ENCODE measurements at regions not wholly inside any gene's neighbourhood (a gene's known extent, or its start where the extent isn't known, plus 50 kb on each side); places are given as distances from the start of the nearest gene placed in this dataset.

DNA sequence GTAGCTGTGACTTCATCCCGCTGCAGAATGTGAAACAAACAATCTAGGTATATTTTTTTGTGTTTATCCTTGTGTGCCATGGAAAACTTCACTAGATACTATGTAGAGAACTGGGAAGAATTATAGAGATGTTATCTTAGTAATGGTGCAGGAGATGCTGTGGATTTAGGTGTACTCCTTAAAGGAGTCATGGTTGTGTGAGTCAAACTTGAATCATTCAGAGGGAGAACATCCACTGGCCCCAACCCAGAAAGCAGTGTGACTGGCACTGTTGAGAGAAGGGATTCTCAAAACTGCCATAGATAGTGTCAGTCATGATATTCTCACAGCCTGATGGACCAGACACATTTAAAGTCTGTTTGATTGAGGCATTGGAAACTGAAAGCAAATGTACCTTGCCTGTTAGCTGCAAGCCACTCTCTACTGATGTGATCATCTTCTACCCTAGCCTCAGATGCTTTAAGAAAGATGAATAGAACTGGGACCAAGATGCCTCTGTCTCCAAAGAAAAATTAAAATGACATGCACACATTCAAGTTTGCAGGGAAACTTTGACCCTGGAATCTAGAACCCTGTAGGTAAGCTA, 754.6 kb downstream of the MRPL39 start:
- Histone ChIP-seq H3K4me3 (no peak overlapping the region), H3K4me1 (no peaks in the 10 kb centered on the region), H3K27ac (no peak overlapping the region), H3K36me3 (no peaks in the 10 kb centered on the region), H3K27me3 (no peaks in the 10 kb centered on the region), H3K9me3 (no peaks in the 10 kb centered on the region)
- no peak for ATAC-seq
- WGBS, 2 donors (ENCODE audit: low coverage in 1 of 2): 79 to 86% methylated on average over 1 of the region's 1 CpG
- TF ChIP-seq EP300 (IDR thresholded peaks at IDR 0.05): no peak
- no peak for TF ChIP-seq POLR2AphosphoS5 (IDR thresholded peaks at IDR 0.05)

- no peak overlapping the region for H3K27ac ChIP-seq
- H3K36me3 ChIP-seq: no peaks in the 10 kb centered on the region
- H3K27me3 ChIP-seq: no peaks in the 10 kb centered on the region
- H3K4me1 ChIP-seq: no peaks in the 10 kb centered on the region
- 29 to 45% methylated on average over 1 of the region's 1 CpG for whole genome bisulfite sequencing, 2 donors (ENCODE audit: low coverage in 1 of 2)
- H3K9me3 ChIP-seq: no peaks in the 10 kb centered on the region
- no peak for ATAC-seq
- no peak for TF ChIP-seq CTCF (IDR thresholded peaks at IDR 0.05)
- no peak for TF ChIP-seq POLR2A (IDR thresholded peaks at IDR 0.05)
- TF ChIP-seq EP300 (IDR thresholded peaks at IDR 0.05): no peak
- TF ChIP-seq POLR2AphosphoS5 (IDR thresholded peaks at IDR 0.05): no peak
- no peak overlapping the region for H3K4me3 ChIP-seq
These were observed 757.2 kb downstream of the MRPL39 start for GRCh38 chr21:24850121-24850520.

- Histone ChIP-seq H3K4me1 (no peaks in the 10 kb centered on the region), H3K36me3 (no peaks in the 10 kb centered on the region), H3K27ac (no peak overlapping the region), H3K9me3 (no peaks in the 10 kb centered on the region), H3K4me3 (no peak overlapping the region), H3K27me3 (no peaks in the 10 kb centered on the region)
- no peak for ATAC-seq
- TF ChIP-seq EP300 (IDR thresholded peaks at IDR 0.05) (no peak), POLR2AphosphoS5 (IDR thresholded peaks at IDR 0.05) (no peak), POLR2A (IDR thresholded peaks at IDR 0.05) (no peak), CTCF (IDR thresholded peaks at IDR 0.05) (no peak)
- 8 to 22% methylated on average over 5 of the region's 5 CpGs for WGBS, 2 donors (ENCODE audit: low coverage in 1 of 2)
These were observed 762.6 kb downstream of the MRPL39 start for GRCh38 chr21:24844671-24845070.

- no peaks in the 10 kb centered on the region for H3K27me3 ChIP-seq
- ATAC-seq: no peak
- no peak overlapping the region for H3K4me3 ChIP-seq
- no peaks in the 10 kb centered on the region for H3K36me3 ChIP-seq
- WGBS, 2 donors (ENCODE audit: low coverage in 1 of 2): 74 to 100% methylated on average over 1 to 6 of the region's 30 CpGs
- TF ChIP-seq POLR2A (IDR thresholded peaks at IDR 0.05) (no peak), CTCF (IDR thresholded peaks at IDR 0.05) (no peak), EP300 (IDR thresholded peaks at IDR 0.05) (no peak), POLR2AphosphoS5 (IDR thresholded peaks at IDR 0.05) (no peak)
- H3K9me3 ChIP-seq: no peaks in the 10 kb centered on the region
- no peaks in the 10 kb centered on the region for H3K4me1 ChIP-seq
- H3K27ac ChIP-seq: no peak overlapping the region
These were observed 767.0 kb downstream of the MRPL39 start for GRCh38 chr21:24840287-24840686.

DNA sequence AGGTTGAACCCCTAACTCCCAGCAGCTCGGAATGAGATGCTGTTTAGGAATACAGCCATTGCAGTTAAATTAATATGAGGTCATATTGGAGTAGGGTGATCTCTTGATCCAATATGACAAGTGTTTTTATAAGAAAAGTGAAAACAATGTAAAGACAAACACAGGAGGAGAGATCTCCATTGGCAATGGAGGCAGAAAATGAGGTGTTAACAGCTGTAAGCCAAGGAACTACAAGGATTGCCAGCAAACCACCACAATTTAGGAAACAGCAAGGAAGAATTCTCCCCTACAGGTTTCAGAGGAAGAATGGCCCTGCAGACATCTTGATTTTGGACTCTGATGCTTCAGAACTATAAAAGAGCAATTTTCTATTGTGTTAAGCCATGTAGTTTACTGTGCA, 774.3 kb downstream of the MRPL39 start:
- Histone ChIP-seq H3K36me3 (no peaks in the 10 kb centered on the region), H3K4me3 (no peak overlapping the region), H3K9me3 (no peaks in the 10 kb centered on the region), H3K27me3 (no peaks in the 10 kb centered on the region), H3K4me1 (no peaks in the 10 kb centered on the region), H3K27ac (no peak overlapping the region)
- ATAC-seq: no peak
- TF ChIP-seq EP300 (IDR thresholded peaks at IDR 0.05) (no peak), POLR2AphosphoS5 (IDR thresholded peaks at IDR 0.05) (no peak), POLR2A (IDR thresholded peaks at IDR 0.05) (no peak), CTCF (IDR thresholded peaks at IDR 0.05) (no peak)
- 65 to 83% methylated on average over 1 of the region's 1 CpG for WGBS, 2 donors (ENCODE audit: low coverage in 1 of 2)
